ENCODE measurements at regions not wholly inside any gene's neighbourhood (a gene's known extent, or its start where the extent isn't known, plus 50 kb on each side); places are given as distances from the start of the nearest gene placed in this dataset.

- TF ChIP-seq, protein P1, sequence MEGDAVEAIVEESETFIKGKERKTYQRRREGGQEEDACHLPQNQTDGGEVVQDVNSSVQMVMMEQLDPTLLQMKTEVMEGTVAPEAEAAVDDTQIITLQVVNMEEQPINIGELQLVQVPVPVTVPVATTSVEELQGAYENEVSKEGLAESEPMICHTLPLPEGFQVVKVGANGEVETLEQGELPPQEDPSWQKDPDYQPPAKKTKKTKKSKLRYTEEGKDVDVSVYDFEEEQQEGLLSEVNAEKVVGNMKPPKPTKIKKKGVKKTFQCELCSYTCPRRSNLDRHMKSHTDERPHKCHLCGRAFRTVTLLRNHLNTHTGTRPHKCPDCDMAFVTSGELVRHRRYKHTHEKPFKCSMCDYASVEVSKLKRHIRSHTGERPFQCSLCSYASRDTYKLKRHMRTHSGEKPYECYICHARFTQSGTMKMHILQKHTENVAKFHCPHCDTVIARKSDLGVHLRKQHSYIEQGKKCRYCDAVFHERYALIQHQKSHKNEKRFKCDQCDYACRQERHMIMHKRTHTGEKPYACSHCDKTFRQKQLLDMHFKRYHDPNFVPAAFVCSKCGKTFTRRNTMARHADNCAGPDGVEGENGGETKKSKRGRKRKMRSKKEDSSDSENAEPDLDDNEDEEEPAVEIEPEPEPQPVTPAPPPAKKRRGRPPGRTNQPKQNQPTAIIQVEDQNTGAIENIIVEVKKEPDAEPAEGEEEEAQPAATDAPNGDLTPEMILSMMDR (IDR thresholded peaks at IDR 0.05; ENCODE audit: low read depth, low read length): no peak
- TF ChIP-seq MYC (IDR thresholded peaks at IDR 0.05; ENCODE audit: low read depth, low read length): 0 out of 2 replicates have a peak, but pooled peaks have one; percentile 42
- TF ChIP-seq, protein P2, sequence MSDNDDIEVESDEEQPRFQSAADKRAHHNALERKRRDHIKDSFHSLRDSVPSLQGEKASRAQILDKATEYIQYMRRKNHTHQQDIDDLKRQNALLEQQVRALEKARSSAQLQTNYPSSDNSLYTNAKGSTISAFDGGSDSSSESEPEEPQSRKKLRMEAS (IDR thresholded peaks at IDR 0.05; ENCODE audit: low read depth, low read length): peak; percentile 18; the same call in 1 of the 2 replicates
- no peak overlapping the region for H3K4me3 ChIP-seq (ENCODE audit: low read depth, low read length)
- DNase-seq (ENCODE audit: low read depth): peak; percentile 64
These were observed 74.6 kb upstream of the CEP85L start for GRCh38 chr6:118725944-118726343.

- DNase-seq (ENCODE audit: low read depth): no peak
- no peak overlapping the region for H3K4me3 ChIP-seq (ENCODE audit: low read depth, low read length)
- TF ChIP-seq, protein P2 (IDR thresholded peaks at IDR 0.05; ENCODE audit: low read depth, low read length): no peak
- no peak for TF ChIP-seq POLR2A (IDR thresholded peaks at IDR 0.05; ENCODE audit: extremely low read depth, insufficient read length)
These were observed 72.8 kb upstream of the CEP85L start for GRCh38 chr6:118724211-118724610.

- TF ChIP-seq MYC (IDR thresholded peaks at IDR 0.05; ENCODE audit: low read depth, low read length) (no peak), POLR2A (IDR thresholded peaks at IDR 0.05; ENCODE audit: extremely low read depth, insufficient read length) (no peak)
- TF ChIP-seq, protein P1 (IDR thresholded peaks at IDR 0.05; ENCODE audit: low read depth, low read length): no peak
- TF ChIP-seq, protein P2 (IDR thresholded peaks at IDR 0.05; ENCODE audit: low read depth, low read length): no peak
- no peak overlapping the region for H3K4me3 ChIP-seq (ENCODE audit: low read depth, low read length)
- no peak for DNase-seq (ENCODE audit: low read depth)
These were observed 71.7 kb upstream of the CEP85L start for GRCh38 chr6:118722829-118723813.

GRCh38 chr6:118720125-118720473, 68.7 kb upstream of the CEP85L start:
- no peak overlapping the region for H3K4me3 ChIP-seq (ENCODE audit: low read depth, low read length)
- TF ChIP-seq MYC (IDR thresholded peaks at IDR 0.05; ENCODE audit: low read depth, low read length) (no peak), POLR2A (IDR thresholded peaks at IDR 0.05; ENCODE audit: extremely low read depth, insufficient read length) (no peak)
- TF ChIP-seq, protein P2 (IDR thresholded peaks at IDR 0.05; ENCODE audit: low read depth, low read length): no peak
- TF ChIP-seq, protein P1 (IDR thresholded peaks at IDR 0.05; ENCODE audit: low read depth, low read length): no peak
- no peak for DNase-seq (ENCODE audit: low read depth)

DNA sequence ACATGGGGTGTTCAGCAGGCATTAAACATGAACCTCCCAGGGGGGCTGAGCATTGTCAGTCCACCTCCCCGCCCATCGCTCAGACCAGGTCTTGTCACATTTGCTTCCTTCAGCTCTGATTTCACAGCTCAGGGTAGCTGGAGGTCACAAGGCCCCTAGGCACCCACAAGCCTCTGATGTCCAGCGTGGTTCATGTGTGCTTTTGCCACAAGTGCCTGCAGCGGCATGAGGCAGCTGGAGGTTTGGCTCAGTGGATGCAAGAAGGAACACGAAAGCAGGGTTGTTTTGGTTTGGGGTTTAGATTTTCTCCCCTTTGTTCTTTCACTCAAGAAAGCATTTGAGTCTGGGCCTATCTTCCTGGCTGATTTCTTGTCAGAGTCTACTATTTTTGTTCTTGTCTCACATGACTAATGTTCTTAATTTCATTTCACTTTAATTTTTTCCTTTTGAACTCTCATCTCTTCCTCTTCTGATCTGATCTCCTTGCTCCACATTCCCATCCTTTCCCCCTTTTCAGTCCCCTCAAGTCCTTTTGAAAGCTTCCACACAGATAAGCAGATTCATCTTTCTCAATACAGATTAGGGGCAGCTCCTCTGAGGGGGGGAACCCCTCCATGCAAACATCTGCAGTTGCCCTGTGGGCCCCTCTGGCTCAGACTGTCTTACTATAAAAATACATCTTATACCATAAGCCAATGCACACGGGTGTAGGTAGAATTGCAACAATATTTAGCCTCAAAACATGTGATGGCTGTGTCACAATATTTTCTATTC, 68.1 kb upstream of the CEP85L start:
- no peak overlapping the region for H3K4me3 ChIP-seq (ENCODE audit: low read depth, low read length)
- TF ChIP-seq MYC (IDR thresholded peaks at IDR 0.05; ENCODE audit: low read depth, low read length) (no peak), POLR2A (IDR thresholded peaks at IDR 0.05; ENCODE audit: extremely low read depth, insufficient read length) (no peak)
- TF ChIP-seq, protein P2 (IDR thresholded peaks at IDR 0.05; ENCODE audit: low read depth, low read length): no peak
- TF ChIP-seq, protein P1 (IDR thresholded peaks at IDR 0.05; ENCODE audit: low read depth, low read length): no peak
- DNase-seq (ENCODE audit: low read depth): no peak
